ENCODE measurements at regions not wholly inside any gene's neighbourhood (a gene's known extent, or its start where the extent isn't known, plus 50 kb on each side); places are given as distances from the start of the nearest gene placed in this dataset.

DNA sequence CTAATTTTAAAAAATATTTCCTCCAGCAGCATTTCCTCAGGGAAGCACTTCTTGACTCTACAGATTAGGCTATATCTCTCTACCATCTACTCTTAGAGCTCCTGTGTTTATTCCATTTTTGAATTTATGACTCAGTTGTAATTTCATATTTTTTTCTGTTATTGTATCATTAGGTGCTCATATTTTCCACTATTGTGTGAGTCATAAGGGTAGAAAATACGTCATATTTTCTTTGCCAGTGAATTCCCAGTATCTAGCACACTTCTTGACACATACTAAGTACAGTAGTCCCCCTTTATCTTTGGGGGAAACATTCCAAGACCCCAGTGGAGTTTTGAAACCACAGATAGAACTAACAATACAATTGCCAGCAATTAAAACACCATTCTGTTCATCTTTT, 431.2 kb downstream of the GASK1B start:
- TF ChIP-seq, protein P1, sequence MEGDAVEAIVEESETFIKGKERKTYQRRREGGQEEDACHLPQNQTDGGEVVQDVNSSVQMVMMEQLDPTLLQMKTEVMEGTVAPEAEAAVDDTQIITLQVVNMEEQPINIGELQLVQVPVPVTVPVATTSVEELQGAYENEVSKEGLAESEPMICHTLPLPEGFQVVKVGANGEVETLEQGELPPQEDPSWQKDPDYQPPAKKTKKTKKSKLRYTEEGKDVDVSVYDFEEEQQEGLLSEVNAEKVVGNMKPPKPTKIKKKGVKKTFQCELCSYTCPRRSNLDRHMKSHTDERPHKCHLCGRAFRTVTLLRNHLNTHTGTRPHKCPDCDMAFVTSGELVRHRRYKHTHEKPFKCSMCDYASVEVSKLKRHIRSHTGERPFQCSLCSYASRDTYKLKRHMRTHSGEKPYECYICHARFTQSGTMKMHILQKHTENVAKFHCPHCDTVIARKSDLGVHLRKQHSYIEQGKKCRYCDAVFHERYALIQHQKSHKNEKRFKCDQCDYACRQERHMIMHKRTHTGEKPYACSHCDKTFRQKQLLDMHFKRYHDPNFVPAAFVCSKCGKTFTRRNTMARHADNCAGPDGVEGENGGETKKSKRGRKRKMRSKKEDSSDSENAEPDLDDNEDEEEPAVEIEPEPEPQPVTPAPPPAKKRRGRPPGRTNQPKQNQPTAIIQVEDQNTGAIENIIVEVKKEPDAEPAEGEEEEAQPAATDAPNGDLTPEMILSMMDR (conservative IDR thresholded peaks at IDR 0.05; ENCODE audit: low read depth, low read length): no peak
- no peak for TF ChIP-seq EZH2 (IDR thresholded peaks at IDR 0.05; ENCODE audit: low read length, unreplicated experiment)
